T47D (cell line): ENCODE measurements at regions not wholly inside any gene's neighbourhood (a gene's known extent, or its start where the extent isn't known, plus 50 kb on each side); places are given as distances from the start of the nearest gene placed in this dataset.
"Not testable (repeated sequence)": the region's sequence is repeated elsewhere in the genome, so short reads cannot be mapped to it uniquely, and the experiment has no call there.

Experiments
- DNase-seq, 2 experiments: peaks; one replicate each; pipeline versions ENCODE4 v3.0.0 to v3.0.0-alpha.2; 2011 to 2012; ENCODE audit warnings: low read depth in 1 of 2, low spot score in 1 of 2
- JUND ChIP-seq: IDR thresholded peaks from 2 replicates; pipeline ENCODE4 v1.6.1; 2012; ENCODE audit warnings: low read depth
- in situ Hi-C: cut with HindIII; loops from 2 replicates; pipeline ENCODE4 v1.10.0; 2016; ENCODE audit warnings: low sequenced_read_pairs, low pct_unique_long_range_greater_than_20kb

DNA sequence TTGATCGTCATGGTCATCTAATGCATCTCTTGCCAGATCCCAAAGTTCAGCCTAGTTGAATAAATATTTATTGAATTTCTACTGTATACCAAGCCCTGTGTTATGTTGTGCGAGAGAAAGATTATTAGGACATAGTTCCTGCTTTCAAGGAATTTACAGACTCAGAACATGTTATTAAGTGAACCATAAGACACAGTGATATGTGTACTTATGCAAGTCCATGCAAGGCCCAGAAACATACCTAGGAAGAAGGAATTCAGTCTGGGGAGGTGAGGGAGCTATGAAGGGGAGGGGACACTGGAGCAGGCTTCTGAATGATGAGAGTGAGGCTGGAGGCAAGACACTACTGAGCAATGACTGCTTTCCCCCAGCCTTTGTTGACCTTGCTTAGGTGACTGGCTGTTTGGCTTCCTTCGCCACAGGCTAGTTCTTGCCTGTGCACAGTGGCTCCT is 81.4 kb downstream of the ACAA2 start:
- no peak for TF ChIP-seq JUND
- no peak for DNase-seq
- in situ Hi-C loops, result no loop called here

DNA sequence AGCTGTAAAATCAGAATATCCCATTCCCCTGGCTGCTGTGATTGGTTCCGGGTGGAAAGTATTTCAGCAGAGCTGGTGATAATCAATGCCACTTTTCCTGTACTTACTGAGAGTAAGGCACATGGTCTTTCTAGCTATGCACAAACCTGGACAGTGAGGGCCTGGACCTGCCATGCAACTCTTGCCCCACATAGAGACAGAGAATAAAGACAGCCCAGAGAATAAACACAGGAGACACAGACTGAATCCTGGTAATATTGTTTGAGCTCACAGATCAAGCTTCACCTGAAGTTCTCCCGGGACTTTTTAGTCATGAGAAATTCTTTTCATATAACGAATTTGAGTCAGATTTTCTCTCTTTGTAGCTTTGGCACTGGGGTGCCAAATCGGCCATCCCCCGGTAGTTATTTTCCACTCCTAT is 81.9 kb downstream of the ACAA2 start:
- no peak for DNase-seq
- TF ChIP-seq JUND, result no peak
- in situ Hi-C loops, result no loop called here

DNA sequence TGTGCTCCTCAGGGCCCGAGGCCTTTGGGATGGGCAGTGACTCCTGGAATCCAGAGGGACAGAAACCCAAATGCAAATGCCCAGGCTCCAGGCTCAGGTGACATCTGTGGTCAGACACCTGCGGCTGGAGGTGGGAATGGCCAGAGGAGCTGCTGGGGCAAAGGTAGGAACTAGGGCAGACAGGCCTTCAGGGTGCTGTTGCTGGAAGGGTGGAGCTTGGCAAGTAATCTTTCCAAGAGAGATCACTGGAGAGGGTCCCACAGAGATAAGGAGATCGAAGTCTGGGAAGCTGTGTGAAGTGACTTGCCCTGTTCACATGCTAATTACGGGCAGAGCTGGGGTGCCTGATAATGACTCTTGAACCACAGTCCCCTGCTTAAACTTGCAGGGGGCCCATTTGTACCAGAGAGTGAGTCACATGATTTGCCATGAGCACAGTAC is 82.4 kb downstream of the ACAA2 start:
- TF ChIP-seq JUND, result no peak
- in situ Hi-C loops, result no loop called here
- DNase-seq, result peak in 1 of 2 experiments; percentile 15

DNA sequence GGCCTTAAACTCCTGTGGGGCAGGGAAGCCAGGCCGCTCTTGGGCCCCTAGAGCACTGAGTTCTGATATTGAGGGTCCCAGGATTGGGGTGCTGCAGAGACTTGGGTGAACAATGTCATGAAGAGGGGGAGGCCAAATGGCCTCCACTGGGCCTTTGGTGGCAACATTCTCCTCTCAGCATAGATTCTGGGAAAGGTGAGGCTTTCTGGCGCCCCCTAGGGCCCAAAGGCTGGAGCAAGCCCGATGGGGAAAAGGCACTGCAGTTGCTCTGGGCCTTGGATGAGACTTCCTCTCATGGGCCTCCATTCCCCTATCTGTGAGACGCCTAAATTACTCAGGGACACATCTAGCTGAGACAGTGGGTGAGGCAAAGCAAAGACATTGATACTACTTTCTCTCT is 84.8 kb downstream of the ACAA2 start:
- peak in 1 of 2 experiments; percentile 49 for DNase-seq
- TF ChIP-seq JUND, result no peak
- in situ Hi-C loops, result no loop called here

DNA sequence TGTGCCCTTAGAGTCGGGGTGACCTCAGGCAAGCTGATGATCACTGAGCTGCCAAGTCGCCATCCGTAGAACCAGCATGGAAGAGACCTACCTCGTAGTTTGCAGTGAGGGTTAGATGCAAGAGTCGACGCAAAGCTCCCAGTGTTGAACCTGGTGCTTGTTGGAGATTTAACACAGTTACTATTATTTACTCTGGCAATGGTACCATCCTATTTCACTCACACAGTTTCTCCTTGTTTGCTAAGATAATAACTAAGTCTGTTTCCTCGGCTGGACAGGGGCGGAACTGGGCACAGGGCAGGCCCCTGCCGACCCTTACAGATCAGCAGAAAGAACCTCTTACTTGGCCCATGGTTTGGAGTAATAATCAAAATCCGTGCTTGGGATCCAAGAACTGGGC is 85.5 kb downstream of the ACAA2 start:
- no peak for TF ChIP-seq JUND
- in situ Hi-C loops, result no loop called here
- no peak for DNase-seq

DNA sequence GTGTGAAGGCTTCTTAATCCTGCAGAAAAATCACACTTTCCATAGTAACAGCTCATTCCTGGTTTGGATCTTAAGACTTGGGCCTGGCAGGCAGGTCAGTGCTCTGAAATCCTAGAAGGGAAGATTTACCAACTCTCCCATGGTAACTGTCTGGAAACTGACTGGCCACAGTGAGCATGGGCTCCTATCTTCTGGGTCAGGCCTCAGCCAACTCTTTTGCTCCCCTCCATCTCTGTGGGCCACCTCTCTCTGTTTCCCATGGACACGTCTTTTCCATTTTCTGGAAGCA is 86.7 kb downstream of the ACAA2 start:
- in situ Hi-C loops, result no loop called here
- no peak for TF ChIP-seq JUND
- DNase-seq, result no peak

DNA sequence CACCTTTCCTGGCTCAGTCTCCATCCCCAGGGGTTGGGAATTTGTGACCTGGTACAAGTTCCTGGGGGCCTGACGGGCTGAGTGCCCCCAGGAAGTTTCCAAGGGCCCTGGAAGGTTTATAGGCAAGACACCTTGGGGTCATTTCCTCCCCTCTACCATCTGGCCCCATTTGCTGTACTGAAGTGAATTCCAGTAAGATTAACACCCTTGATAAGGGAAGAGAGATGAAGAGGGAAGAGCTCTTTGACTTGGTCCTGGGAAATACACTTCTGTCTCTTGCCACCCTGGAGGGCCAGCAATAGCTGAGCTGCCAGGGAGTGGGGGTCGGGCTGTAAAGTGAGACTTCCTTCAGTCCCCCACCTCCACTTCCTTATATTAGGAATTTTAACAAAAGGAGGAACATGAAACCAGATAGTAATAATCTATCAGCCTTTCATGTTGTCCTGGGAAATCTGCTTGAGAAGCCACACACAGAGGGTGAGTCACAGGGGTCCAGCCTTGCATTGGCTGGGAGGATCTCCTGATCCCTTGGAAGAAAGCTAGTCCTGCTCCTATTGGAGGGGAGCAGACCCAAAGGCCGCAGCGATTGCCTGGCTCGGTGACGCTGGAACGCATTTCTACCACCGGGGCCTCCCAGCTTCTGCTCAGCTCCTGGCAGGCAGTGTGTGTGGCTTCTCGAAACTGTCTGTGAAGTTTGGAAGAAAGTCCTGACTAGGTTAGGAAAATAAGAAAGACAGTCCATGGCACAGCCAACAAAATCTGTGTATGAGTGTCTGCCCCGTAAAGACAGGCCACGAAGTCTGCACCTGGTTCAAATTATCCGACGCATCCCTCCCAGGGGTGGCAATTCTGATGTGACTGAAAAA is 87.3 kb downstream of the ACAA2 start:
- in situ Hi-C loops, result no loop called here
- no peak for DNase-seq

DNA sequence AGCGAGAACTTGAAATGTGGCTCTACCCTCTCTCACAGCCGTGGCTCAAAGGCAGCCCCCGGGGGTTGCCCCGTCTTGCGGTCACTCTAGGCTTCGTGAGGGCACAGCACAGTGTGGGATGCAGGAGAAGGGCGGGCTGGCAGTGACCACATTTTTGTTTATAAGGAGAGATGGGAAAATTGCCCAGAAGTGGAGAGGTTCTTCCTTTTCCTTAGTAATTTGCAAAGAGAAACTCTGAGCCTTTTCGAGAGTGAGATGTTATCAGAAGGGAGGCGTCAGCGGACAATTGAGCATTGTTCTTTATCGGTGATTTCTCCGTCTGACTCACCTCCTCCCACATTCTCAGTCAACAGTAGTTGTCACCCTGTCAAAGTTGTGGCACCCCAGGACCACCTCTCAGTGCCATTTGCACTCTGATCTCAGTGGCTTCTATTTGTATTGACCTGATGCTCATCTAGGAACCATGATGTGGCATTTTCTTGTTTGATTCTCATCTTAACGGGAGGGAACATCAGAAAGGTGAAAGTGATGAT is 89.6 kb downstream of the ACAA2 start:
- in situ Hi-C loops, result no loop called here
- no peak for DNase-seq
- no peak for TF ChIP-seq JUND

More for the DNA sequence above, 87.3 kb downstream of the ACAA2 start:
- TF ChIP-seq JUND, result no peak

DNA sequence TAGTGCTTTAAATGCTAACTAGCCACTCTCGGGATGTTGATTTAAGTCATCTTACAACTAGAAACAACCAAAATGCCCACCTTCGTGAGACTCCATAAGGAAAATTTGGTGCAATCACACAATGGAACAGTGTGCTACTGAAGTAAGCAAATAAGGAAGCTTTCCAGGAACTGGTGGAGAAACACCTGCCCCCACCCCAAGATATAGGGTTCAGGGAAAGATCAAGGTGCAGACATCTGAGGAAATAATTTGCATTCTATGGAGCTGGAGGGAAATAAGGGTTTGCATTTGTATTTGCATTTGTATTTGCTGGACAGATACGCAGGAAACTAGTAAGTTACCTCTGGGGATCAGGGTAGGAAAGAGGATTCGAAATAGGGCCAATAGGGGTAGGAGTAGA is 90.9 kb downstream of the ACAA2 start:
- TF ChIP-seq JUND, result no peak
- in situ Hi-C loops, result no loop called here
- DNase-seq, result no peak

DNA sequence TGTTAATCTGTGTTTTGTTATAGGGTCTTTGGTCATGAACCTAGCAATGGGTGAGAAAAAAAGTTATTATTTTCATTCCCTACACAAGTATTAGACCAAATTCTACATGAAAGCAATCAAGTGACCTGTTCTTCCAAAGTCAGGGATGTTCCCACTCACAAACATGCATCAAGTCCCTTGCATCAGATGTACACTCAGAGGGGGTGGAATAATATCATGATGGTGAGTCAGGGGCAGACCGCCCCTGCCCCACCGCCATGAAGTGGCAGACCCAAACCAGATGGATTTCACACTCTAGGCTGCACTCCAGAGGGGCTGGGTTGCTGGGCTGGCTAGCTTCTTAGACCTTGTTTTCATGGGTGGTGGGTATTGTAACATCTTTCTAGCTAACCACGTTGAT is 91.4 kb downstream of the ACAA2 start:
- DNase-seq, result no peak
- no peak for TF ChIP-seq JUND
- in situ Hi-C loops, result no loop called here

DNA sequence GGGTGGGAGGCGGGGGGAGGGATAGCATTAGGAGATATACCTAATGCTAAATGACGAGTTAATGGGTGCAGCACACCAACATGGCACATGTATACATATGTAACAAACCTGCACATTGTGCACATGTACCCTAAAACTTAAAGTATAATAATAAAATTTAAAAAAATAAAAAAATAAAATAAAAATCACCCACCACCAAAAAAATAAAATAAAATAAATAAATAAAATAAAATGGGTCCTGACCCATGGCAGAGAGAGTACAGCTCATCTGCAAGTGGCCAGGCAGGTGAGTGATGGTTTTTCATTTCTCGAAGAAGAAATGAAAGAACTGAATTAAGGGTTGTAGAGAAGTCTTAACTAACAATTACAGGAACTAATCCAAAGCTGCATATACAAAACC is 92.4 kb downstream of the ACAA2 start:
- DNase-seq, in situ Hi-C loops: not testable (repeated sequence)

DNA sequence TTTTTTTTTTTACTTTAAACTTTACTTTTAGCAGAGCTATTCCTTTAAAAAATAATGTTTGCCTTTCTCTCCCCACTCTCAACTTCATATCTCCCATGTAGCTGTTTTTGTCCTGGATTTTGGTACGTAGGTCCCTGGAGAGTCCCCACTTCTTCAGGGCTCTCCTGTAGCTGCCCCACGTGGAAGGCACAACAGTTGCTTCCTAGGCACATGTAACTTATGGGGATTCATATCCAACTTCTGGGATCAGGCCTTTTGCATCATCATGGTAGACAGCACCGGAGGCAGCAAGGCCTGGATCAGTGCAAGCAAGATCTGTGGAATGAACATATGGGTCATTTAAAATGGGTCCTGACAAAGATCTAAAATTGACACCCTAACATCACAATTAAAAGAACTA is 95.7 kb downstream of the ACAA2 start:
- TF ChIP-seq JUND, result no peak
- no peak for DNase-seq
- in situ Hi-C loops, result no loop called here

DNA sequence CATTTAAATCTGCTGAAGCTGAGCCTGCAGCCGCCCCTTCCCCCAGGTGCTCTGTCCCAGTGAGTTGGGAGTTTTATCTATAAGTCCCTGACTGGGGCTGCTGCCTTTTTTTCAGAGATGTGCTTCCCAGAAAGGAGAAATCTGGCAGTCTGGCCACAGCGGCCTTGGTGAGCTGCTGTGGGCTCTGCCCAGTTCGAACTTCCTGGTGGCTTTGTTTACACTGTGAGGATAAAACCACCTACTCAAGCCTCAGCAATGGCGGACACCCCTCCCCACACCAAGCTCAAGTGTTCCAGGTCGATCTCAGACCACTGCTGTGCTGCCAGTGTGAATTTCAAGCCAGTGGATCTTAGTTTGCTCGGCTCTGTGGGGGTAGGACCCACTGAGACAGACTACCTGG is 97.3 kb downstream of the ACAA2 start:
- DNase-seq, result no peak
- in situ Hi-C loops, result no loop called here
- TF ChIP-seq JUND, result no peak

DNA sequence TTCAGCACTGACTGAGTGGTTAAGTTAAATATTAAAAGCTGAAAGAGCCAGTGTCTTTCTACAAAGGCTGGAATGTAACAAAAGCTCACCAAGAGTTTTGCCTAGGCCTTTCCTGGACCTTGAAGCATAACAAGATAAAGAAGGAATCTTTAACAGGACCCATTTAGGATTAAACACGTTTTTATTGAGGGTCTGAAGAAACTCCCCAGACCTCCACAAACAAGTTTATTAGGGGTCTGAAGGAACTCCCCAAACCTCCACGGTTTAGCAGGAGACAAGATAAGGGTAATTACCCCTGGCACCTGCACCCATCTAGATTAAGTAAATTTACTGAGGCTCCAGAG is 104.0 kb downstream of the ACAA2 start:
- DNase-seq, result no peak
- in situ Hi-C loops, result no loop called here
- TF ChIP-seq JUND, result no peak
